K562 (cell line): ENCODE measurements at regions not wholly inside any gene's neighbourhood (a gene's known extent, or its start where the extent isn't known, plus 50 kb on each side); places are given as distances from the start of the nearest gene placed in this dataset.

Experiments used
- ATAC-seq: fragments of 200-7000 bp; cut with Tn5 transposase; 3 replicates; pipeline ENCODE4 v1.9.1; 2020; ENCODE audit warnings: moderate library complexity
- BruUV-seq: library from RNA; stranded (reverse); fragments of 400-500 nt; replicated peaks from 2 replicates; lab custom pipeline; 2021; lab: Mats Ljungman, UMichigan
- CTCF ChIA-PET: fragments of 300-600 bp; formaldehyde crosslinking; extraction: SDS; loops from one replicate; lab custom pipeline; 2021; ENCODE audit warnings: low intra/inter-chr PET ratio; lab: Yijun Ruan, JAX
- POLR2A ChIA-PET: fragments of 300-600, 350-650 bp; sonication (Branson Sonifier 250); formaldehyde crosslinking; extraction: SDS; loops from one replicate; lab custom pipeline; 2021; ENCODE audit warnings: antibody characterized with exemption, inconsistent platforms; lab: Yijun Ruan, JAX
- DNase-seq, 4 experiments: peaks; one replicate each; pipeline versions ENCODE4 v3.0.0 to v3.0.0-alpha.2; 2011 to 2018; ENCODE audit warnings: low spot score in 3 of 4, mixed read lengths in 3 of 4; ENCODE audit errors: extremely low read depth in 1 of 4
- FAIRE-seq: peaks from 2 replicates; lab custom pipeline; 2011; peaks lifted over from hg19 to GRCh38; lab: Jason Lieb, UNC
- H2AFZ ChIP-seq: 2 replicates; pipeline ENCODE4 v1.6.0; 2011; ENCODE audit warnings: low read depth, low read length, control low read depth, inconsistent platforms
- H3K27ac ChIP-seq: fragments of 200-600 bp; 3 replicates; pipeline ENCODE4 v1.8.0; 2011; ENCODE audit warnings: low read depth, mild to moderate bottlenecking, control low read depth, inconsistent platforms, low read length, moderate library complexity, mixed read lengths; ENCODE audit errors: extremely low read depth
- H3K27me3 ChIP-seq, 2 experiments: fragments of 300-600 bp in 1 of 2; 2 replicates in 1 of 2; 3 replicates in 1 of 2; pipeline versions ENCODE4 v1.6.0 to v1.8.0; 2011; ENCODE audit warnings: inconsistent platforms in 2 of 2, low read length in 2 of 2, mild to moderate bottlenecking in 1 of 2, mixed read lengths in 1 of 2, moderate library complexity in 1 of 2; ENCODE audit not compliant: control insufficient read depth in 2 of 2, insufficient read depth in 2 of 2
- H3K36me3 ChIP-seq: fragments of 300-600 bp; 3 replicates; pipeline ENCODE4 v1.8.0; 2011; ENCODE audit warnings: mild to moderate bottlenecking, low read length, inconsistent platforms; ENCODE audit not compliant: control insufficient read depth, insufficient read depth
- H3K4me1 ChIP-seq, 2 experiments: fragments of 200-600 bp in 1 of 2; replicated peaks in 1 of 2; 2 replicates in 1 of 2; 3 replicates in 1 of 2; pipeline versions ENCODE4 v1.5.1 to v1.8.0; 2011; ENCODE audit warnings: inconsistent platforms in 2 of 2, low read length in 2 of 2, mild to moderate bottlenecking in 1 of 2, mixed read lengths in 1 of 2, moderate library complexity in 1 of 2; ENCODE audit not compliant: control insufficient read depth in 2 of 2, insufficient read depth in 2 of 2
- H3K4me2 ChIP-seq: 2 replicates; pipeline ENCODE4 v1.6.1; 2011; ENCODE audit warnings: low read length, control low read depth, inconsistent platforms, mixed read lengths; ENCODE audit not compliant: insufficient read depth
- H3K4me3 ChIP-seq: fragments of 200-600 bp; sonication (generic), shearing (Covaris generic); 2 replicates; pipeline ENCODE4 v1.5.1; 2016; ENCODE audit warnings: control low read depth, inconsistent platforms
- H3K79me2 ChIP-seq: fragments of 200-600 bp; 3 replicates; pipeline ENCODE4 v1.8.0; 2011; ENCODE audit warnings: low read length, inconsistent platforms; ENCODE audit not compliant: control insufficient read depth, insufficient read depth
- H3K9ac ChIP-seq, 2 experiments: 2 replicates each; pipeline versions ENCODE4 v1.6.0 to v1.6.1; 2011; ENCODE audit warnings: low read depth in 2 of 2, low read length in 2 of 2, control low read depth in 1 of 2, inconsistent platforms in 1 of 2, mild to moderate bottlenecking in 1 of 2, mixed read lengths in 1 of 2; ENCODE audit not compliant: insufficient read depth in 1 of 2
- H3K9me1 ChIP-seq: one replicate; pipeline ENCODE4 v1.6.0; 2011; ENCODE audit warnings: inconsistent platforms, mild to moderate bottlenecking, low read length, moderate library complexity; ENCODE audit not compliant: control insufficient read depth, insufficient read depth
- H3K9me3 ChIP-seq: replicated peaks from 2 replicates; pipeline ENCODE4 v1.5.1; 2011; ENCODE audit warnings: low read depth, low read length, inconsistent platforms; ENCODE audit not compliant: control insufficient read depth, insufficient read depth
- H4K20me1 ChIP-seq: replicated peaks from 2 replicates; pipeline ENCODE4 v1.6.1; 2011; ENCODE audit warnings: low read length, inconsistent platforms, mixed read lengths; ENCODE audit not compliant: control insufficient read depth, insufficient read depth
- CBFA2T3 ChIP-seq: fragments of 450-650 bp; IDR thresholded peaks from 2 replicates; pipeline ENCODE4 v1.6.1; 2017
- CXXC5 ChIP-seq: fragments of 250-450 bp; sonication (Bioruptor Pico); IDR thresholded peaks from 2 replicates; pipeline ENCODE4 v1.8.0; 2022; ENCODE audit warnings: inconsistent platforms, mild to moderate bottlenecking, moderate library complexity
- DMBX1 ChIP-seq: fragments of 250-450 bp; sonication (Bioruptor Pico); IDR thresholded peaks from 2 replicates; pipeline ENCODE4 v1.8.0; 2022; ENCODE audit warnings: inconsistent platforms, mild to moderate bottlenecking, moderate library complexity, borderline replicate concordance
- ELF2 ChIP-seq: fragments of 250-450 bp; sonication (Bioruptor Pico); IDR thresholded peaks from 2 replicates; pipeline ENCODE4 v1.5.0; 2021; ENCODE audit warnings: mild to moderate bottlenecking
- OTX1 ChIP-seq: fragments of 450-650 bp; formaldehyde crosslinking; IDR thresholded peaks from 2 replicates; pipeline ENCODE4 v1.4.0; 2022; ENCODE audit warnings: mild to moderate bottlenecking
- SNRNP70 ChIP-seq: fragments of 200-400 bp; formaldehyde crosslinking; optimal IDR thresholded peaks from 2 replicates; pipeline ENCODE3; 2017; ENCODE audit warnings: low read depth, low read length
- TRIM28 ChIP-seq: fragments of 450-650 bp; IDR thresholded peaks from 2 replicates; pipeline ENCODE4 v1.6.1; 2017
- ZBTB17 ChIP-seq: fragments of 450-650 bp; formaldehyde crosslinking; IDR thresholded peaks from 2 replicates; pipeline ENCODE4 v1.4.0; 2020; ENCODE audit warnings: mild to moderate bottlenecking
- ZNF197 ChIP-seq: fragments of 200-800 bp; sonication (Bioruptor generic); IDR thresholded peaks from 2 replicates; pipeline ENCODE4 v1.6.1; 2016; ENCODE audit warnings: low read depth, missing genetic modification characterization, missing compliant biosample characterization
- ZNF282 ChIP-seq: sonication (generic); formaldehyde crosslinking; IDR thresholded peaks from 2 replicates; pipeline ENCODE4 v1.8.1; 2023; ENCODE audit warnings: missing genetic modification reagents
- ZNF707 ChIP-seq: fragments of 250-450 bp; sonication (Bioruptor Pico); conservative IDR thresholded peaks from 2 replicates; pipeline ENCODE4 v1.8.0; 2022; ENCODE audit warnings: inconsistent platforms, mild to moderate bottlenecking, moderate library complexity
- WGBS: fragments of 100-300 bp; shearing (Covaris generic); methylation state at CpG from one replicate; pipeline ENCODE4 v1.1.6; 2016; ENCODE audit warnings: low coverage, mixed read lengths; ENCODE audit not compliant: insufficient coverage; ENCODE audit errors: missing lambda C conversion rate; 5-methylcytosine and 5-hydroxymethylcytosine counted together
- in situ Hi-C: fragments of 300-500 bp; cut with MboI; formaldehyde crosslinking; loops from 4 replicates; pipeline ENCODE4 v1.15.0; 2018; ENCODE audit warnings: inconsistent platforms, mixed read lengths
- intact Hi-C: fragments of 100-400 bp; cut with micrococcal nuclease; formaldehyde crosslinking; loops from 2 replicates; pipeline ENCODE4 v1.14.2; 2022
- TF ChIP-seq, protein P1 (sequence below): fragments of 450-650 bp; formaldehyde crosslinking; IDR thresholded peaks from 2 replicates; pipeline ENCODE4 v1.4.0; 2020; ENCODE audit warnings: mild to moderate bottlenecking, moderate library complexity

DNA sequence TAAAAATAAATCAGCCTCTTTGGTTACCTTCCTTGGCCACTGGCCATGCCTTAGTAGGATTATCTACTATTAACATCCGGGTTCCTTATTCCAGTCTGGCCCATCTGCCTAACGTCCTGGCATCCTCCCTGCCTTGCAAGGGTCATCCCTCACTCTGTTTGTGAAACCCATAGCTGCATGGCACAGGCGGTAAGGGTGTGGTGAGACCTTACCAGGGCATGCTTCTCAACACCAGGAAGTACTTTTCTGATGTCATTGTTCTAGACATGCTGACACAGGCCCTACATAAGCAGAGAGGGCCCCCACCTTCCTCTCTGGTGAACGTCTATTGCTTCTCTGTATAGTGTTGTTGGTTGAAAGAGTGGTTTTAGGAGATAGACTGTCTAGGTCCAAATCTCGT is 296.8 kb upstream of the SPRED2 start:
- TF ChIP-seq DMBX1 (CRISPR knock-in tag) (no peak), ZBTB17 (no peak), CBFA2T3 (no peak), OTX1 (CRISPR knock-in tag) (no peak), ZNF707 (CRISPR knock-in tag) (no peak), SNRNP70 (no peak), TRIM28 (no peak), ZNF282 (CRISPR knock-in tag) (no peak), ELF2 (no peak), ZNF197 (CRISPR knock-in tag) (no peak), CXXC5 (CRISPR knock-in tag) (no peak)
- TF ChIP-seq, protein P1, sequence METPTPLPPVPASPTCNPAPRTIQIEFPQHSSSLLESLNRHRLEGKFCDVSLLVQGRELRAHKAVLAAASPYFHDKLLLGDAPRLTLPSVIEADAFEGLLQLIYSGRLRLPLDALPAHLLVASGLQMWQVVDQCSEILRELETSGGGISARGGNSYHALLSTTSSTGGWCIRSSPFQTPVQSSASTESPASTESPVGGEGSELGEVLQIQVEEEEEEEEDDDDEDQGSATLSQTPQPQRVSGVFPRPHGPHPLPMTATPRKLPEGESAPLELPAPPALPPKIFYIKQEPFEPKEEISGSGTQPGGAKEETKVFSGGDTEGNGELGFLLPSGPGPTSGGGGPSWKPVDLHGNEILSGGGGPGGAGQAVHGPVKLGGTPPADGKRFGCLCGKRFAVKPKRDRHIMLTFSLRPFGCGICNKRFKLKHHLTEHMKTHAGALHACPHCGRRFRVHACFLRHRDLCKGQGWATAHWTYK (CRISPR knock-in tag), result no peak
- FAIRE-seq, result no peak
- H3K4me2 ChIP-seq, result no peak overlapping the region
- no peaks in the 10 kb centered on the region for H3K9me3 ChIP-seq
- H3K4me1 ChIP-seq, result no peaks in the 10 kb centered on the region
- intact Hi-C loops (loop anchor here (10.0 kb wide), 1 partner anchor 846 kb away; no protein-coding TSS in a partner anchor), in situ Hi-C loops (no loop called here)
- H4K20me1 ChIP-seq, result no peaks in the 10 kb centered on the region
- H3K27ac ChIP-seq, result no peak overlapping the region
- H3K27me3 ChIP-seq, result no peaks in the 10 kb centered on the region
- BruUV-seq, result no TSS peak
- 7% methylated on average over 5 of the region's 5 CpGs for WGBS
- H2AFZ ChIP-seq, result no peak overlapping the region
- no peaks in the 10 kb centered on the region for H3K79me2 ChIP-seq
- ChIA-PET CTCF (no interaction called here), POLR2A (interaction anchor here (0.6 kb wide), 1 partner anchor 39 kb away, joined by 3 read pairs; no protein-coding TSS in a partner anchor)
- H3K4me3 ChIP-seq, result no peak overlapping the region
- no peaks in the 10 kb centered on the region for H3K36me3 ChIP-seq
- no peaks in the 10 kb centered on the region for H3K9me1 ChIP-seq
- H3K9ac ChIP-seq, result no peak overlapping the region
- ATAC-seq, result no peak
- DNase-seq, result no peak
